ENCODE measurements at regions not wholly inside any gene's neighbourhood (a gene's known extent, or its start where the extent isn't known, plus 50 kb on each side); places are given as distances from the start of the nearest gene placed in this dataset.

- TF ChIP-seq CTCF (IDR thresholded peaks at IDR 0.05) (no peak), POLR2A (IDR thresholded peaks at IDR 0.05) (no peak)
These were observed 451.7 kb downstream of the MATN1 start for GRCh38 chr1:30271401-30272276.
